Activated B cell treated with CpG ODN at 0.5 μM for 24 hours (primary cell): ENCODE measurements at regions not wholly inside any gene's neighbourhood (a gene's known extent, or its start where the extent isn't known, plus 50 kb on each side); places are given as distances from the start of the nearest gene placed in this dataset.

ENCODE experiments used
- ATAC-seq: fragments of 200-7000 bp; cut with Tn5 transposase; one replicate; pipeline ENCODE4 v1.10.0; 2021; ENCODE audit warnings: low read depth, mild to moderate bottlenecking, moderate library complexity
- CTCF ChIA-PET: fragments of 350-600 bp; sonication (Branson Sonifier 250); formaldehyde crosslinking; loops from one replicate; lab custom pipeline; 2021; ENCODE audit warnings: antibody characterized with exemption; lab: Charles Lee
- POLR2A ChIA-PET: fragments of 350-600 bp; sonication (Branson Sonifier 250); formaldehyde crosslinking; loops from one replicate; lab custom pipeline; 2021; ENCODE audit warnings: antibody characterized with exemption; lab: Charles Lee
- DNase-seq: peaks from one replicate; pipeline ENCODE4 v3.0.0; 2022
- H3K27ac Mint-ChIP-seq: one replicate; pipeline ENCODE4 v1.8.0; 2020; ENCODE audit warnings: mixed read lengths
- H3K27me3 Mint-ChIP-seq: one replicate; pipeline ENCODE4 v1.8.0; 2021; ENCODE audit warnings: mixed read lengths
- H3K36me3 Mint-ChIP-seq: one replicate; pipeline ENCODE4 v1.8.0; 2021; ENCODE audit warnings: low read depth, mixed read lengths
- H3K4me1 Mint-ChIP-seq: one replicate; pipeline ENCODE4 v1.8.0; 2021; ENCODE audit warnings: mixed read lengths
- H3K4me3 Mint-ChIP-seq: one replicate; pipeline ENCODE4 v1.8.0; 2020; ENCODE audit warnings: mild to moderate bottlenecking, mixed read lengths
- H3K9me3 Mint-ChIP-seq: one replicate; pipeline ENCODE4 v1.8.0; 2020; ENCODE audit warnings: mixed read lengths
- CTCF ChIP-seq: fragments of 200-600 bp; IDR thresholded peaks from one replicate; pipeline ENCODE4 v1.8.0; 2022; ENCODE audit warnings: antibody characterized with exemption, mild to moderate bottlenecking
- intact Hi-C: fragments of 100-400 bp; cut with micrococcal nuclease; formaldehyde crosslinking; loops from one replicate; pipeline ENCODE4 v1.15.1; 2024

- intact Hi-C loops = no loop called here
Measured at GRCh38 chr14:84131924-84132323, 1398.0 kb upstream of the FLRT2 start.

GRCh38 chr14:84144166-84144565, 1385.8 kb upstream of the FLRT2 start:
- ATAC-seq (no peak), DNase-seq (no peak)
- no peaks in the 10 kb centered on the region for H3K4me1 Mint-ChIP-seq
- H3K4me3 Mint-ChIP-seq = no peak overlapping the region
- H3K27ac Mint-ChIP-seq = no peak overlapping the region
- H3K27me3 Mint-ChIP-seq = no peaks in the 10 kb centered on the region
- ChIA-PET POLR2A (no interaction called here), CTCF (no interaction called here)
- no peaks in the 10 kb centered on the region for H3K36me3 Mint-ChIP-seq
- peaks cover 22% of the 10 kb centered on the region for H3K9me3 Mint-ChIP-seq
- no peak for TF ChIP-seq CTCF
- intact Hi-C loops = no loop called here

More at GRCh38 chr14:84131924-84132323, 1398.0 kb upstream of the FLRT2 start:
- no peak for DNase-seq
- ChIA-PET POLR2A (no interaction called here), CTCF (no interaction called here)
- Mint-ChIP-seq H3K36me3 (no peaks in the 10 kb centered on the region), H3K4me3 (no peak overlapping the region), H3K4me1 (no peaks in the 10 kb centered on the region), H3K27ac (no peak overlapping the region), H3K9me3 (peaks cover 12% of the 10 kb centered on the region), H3K27me3 (no peaks in the 10 kb centered on the region)
- TF ChIP-seq CTCF = no peak
- no peak for ATAC-seq

- Mint-ChIP-seq H3K27ac (no peak overlapping the region), H3K9me3 (peaks cover 23% of the 10 kb centered on the region), H3K27me3 (no peaks in the 10 kb centered on the region), H3K4me1 (no peaks in the 10 kb centered on the region), H3K4me3 (no peak overlapping the region), H3K36me3 (no peaks in the 10 kb centered on the region)
- TF ChIP-seq CTCF = no peak
- no peak for ATAC-seq
- no peak for DNase-seq
- intact Hi-C loops = no loop called here
- ChIA-PET POLR2A (no interaction called here), CTCF (no interaction called here)
Measured at GRCh38 chr14:84152452-84152851, 1377.5 kb upstream of the FLRT2 start.

- Mint-ChIP-seq H3K27ac (no peak overlapping the region), H3K4me3 (no peak overlapping the region)
Measured at GRCh38 chr14:84162633-84163032, 1367.3 kb upstream of the FLRT2 start.

GRCh38 chr14:84167026-84167425, 1362.9 kb upstream of the FLRT2 start:
- ChIA-PET CTCF (no interaction called here), POLR2A (no interaction called here)
- no peak overlapping the region for H3K4me3 Mint-ChIP-seq
- no peaks in the 10 kb centered on the region for H3K27me3 Mint-ChIP-seq
- no peak for ATAC-seq
- no peaks in the 10 kb centered on the region for H3K36me3 Mint-ChIP-seq
- no peak for TF ChIP-seq CTCF
- no peak for DNase-seq
- H3K4me1 Mint-ChIP-seq = no peaks in the 10 kb centered on the region
- peaks cover 7% of the 10 kb centered on the region for H3K9me3 Mint-ChIP-seq
- H3K27ac Mint-ChIP-seq = no peak overlapping the region
- intact Hi-C loops = no loop called here

More at GRCh38 chr14:84162633-84163032, 1367.3 kb upstream of the FLRT2 start:
- Mint-ChIP-seq H3K36me3 (no peaks in the 10 kb centered on the region), H3K9me3 (peaks cover 1% of the 10 kb centered on the region), H3K4me1 (no peaks in the 10 kb centered on the region), H3K27me3 (no peaks in the 10 kb centered on the region)
- POLR2A ChIA-PET = no interaction called here
- no peak for ATAC-seq
- CTCF ChIA-PET = no interaction called here
- no peak for TF ChIP-seq CTCF
- intact Hi-C loops = no loop called here
- DNase-seq = no peak
